ENCODE measurements at regions not wholly inside any gene's neighbourhood (a gene's known extent, or its start where the extent isn't known, plus 50 kb on each side); places are given as distances from the start of the nearest gene placed in this dataset.

DNA sequence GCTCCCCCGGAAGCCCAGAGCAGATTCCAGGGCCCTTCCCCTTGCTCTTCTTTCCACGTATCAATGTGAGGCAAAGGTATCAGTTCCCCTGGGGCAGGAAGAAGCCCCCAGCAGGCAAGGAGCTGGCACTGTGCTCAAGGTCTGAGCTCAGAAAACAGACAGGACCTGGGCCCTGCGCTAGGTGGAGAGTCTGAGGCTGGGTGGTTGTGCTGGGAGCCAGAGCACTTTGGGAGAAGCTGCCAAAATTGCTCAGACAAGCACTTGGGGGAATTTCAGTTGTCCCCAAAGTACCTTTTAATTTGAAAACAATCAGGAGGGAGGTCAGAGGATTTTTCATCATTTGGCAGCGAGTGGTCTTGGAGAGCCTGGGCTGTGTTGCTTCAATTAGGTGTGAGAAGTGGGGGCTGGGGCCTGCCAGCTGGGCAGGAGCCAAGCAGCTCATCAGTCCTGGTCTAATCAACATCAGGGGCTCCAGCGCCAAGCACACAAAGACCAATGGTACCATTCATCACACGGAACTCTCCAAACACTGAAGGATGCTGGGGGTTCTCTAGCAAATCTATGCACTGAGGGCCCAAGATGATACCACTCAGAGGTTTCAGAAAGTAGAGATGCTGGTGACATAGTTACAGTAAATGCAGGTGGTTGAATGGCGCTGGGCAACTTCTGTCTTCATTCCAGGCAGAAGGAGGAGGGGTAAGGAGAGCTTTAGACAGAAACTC, 176.5 kb downstream of the SNX18 start:
- TF ChIP-seq POLR2A (IDR thresholded peaks at IDR 0.05): no peak
- TF ChIP-seq, protein P1, sequence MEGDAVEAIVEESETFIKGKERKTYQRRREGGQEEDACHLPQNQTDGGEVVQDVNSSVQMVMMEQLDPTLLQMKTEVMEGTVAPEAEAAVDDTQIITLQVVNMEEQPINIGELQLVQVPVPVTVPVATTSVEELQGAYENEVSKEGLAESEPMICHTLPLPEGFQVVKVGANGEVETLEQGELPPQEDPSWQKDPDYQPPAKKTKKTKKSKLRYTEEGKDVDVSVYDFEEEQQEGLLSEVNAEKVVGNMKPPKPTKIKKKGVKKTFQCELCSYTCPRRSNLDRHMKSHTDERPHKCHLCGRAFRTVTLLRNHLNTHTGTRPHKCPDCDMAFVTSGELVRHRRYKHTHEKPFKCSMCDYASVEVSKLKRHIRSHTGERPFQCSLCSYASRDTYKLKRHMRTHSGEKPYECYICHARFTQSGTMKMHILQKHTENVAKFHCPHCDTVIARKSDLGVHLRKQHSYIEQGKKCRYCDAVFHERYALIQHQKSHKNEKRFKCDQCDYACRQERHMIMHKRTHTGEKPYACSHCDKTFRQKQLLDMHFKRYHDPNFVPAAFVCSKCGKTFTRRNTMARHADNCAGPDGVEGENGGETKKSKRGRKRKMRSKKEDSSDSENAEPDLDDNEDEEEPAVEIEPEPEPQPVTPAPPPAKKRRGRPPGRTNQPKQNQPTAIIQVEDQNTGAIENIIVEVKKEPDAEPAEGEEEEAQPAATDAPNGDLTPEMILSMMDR (IDR thresholded peaks at IDR 0.05): no peak

Measured in Peyer's patch (tissue), 4 donors.